Cardiac fibroblast (primary cell): ENCODE measurements at regions not wholly inside any gene's neighbourhood (a gene's known extent, or its start where the extent isn't known, plus 50 kb on each side); places are given as distances from the start of the nearest gene placed in this dataset.

Experiments used
- DNase-seq, 2 donors: peaks; one replicate each; pipeline versions ENCODE4 v3.0.0 to v3.0.0-alpha.2; 2010; ENCODE audit warnings: low read depth in 2 of 2
- H3K4me3 ChIP-seq, 2 donors: replicated peaks in 1 of 2; 1 replicate in 1 of 2; 2 replicates in 1 of 2; pipeline ENCODE4 v1.5.1; 2011; ENCODE audit warnings: low read depth in 2 of 2, low read length in 2 of 2, mild to moderate bottlenecking in 2 of 2, moderate library complexity in 1 of 2
- CTCF ChIP-seq: IDR thresholded peaks from one replicate; pipeline ENCODE4 v1.5.1; 2011; ENCODE audit warnings: low read depth, mild to moderate bottlenecking, low read length, inconsistent platforms

GRCh38 chr17:65381152-65381551, 180.3 kb downstream of the AXIN2 start:
- no peak for TF ChIP-seq CTCF
- DNase-seq: no peak
- no peak overlapping the region for H3K4me3 ChIP-seq

- no peak overlapping the region for H3K4me3 ChIP-seq
- TF ChIP-seq CTCF: no peak
- DNase-seq: no peak
Measured at GRCh38 chr17:65374966-65375365, 186.5 kb downstream of the AXIN2 start.

GRCh38 chr17:65371702-65372101, 189.7 kb downstream of the AXIN2 start:
- H3K4me3 ChIP-seq: no peak overlapping the region
- DNase-seq: no peak
- no peak for TF ChIP-seq CTCF

GRCh38 chr17:65370669-65371131, 190.7 kb downstream of the AXIN2 start:
- peak in 1 of 2 donors; percentile 13 for DNase-seq
- no peak overlapping the region for H3K4me3 ChIP-seq
- no peak for TF ChIP-seq CTCF

GRCh38 chr17:65368341-65368740, 193.1 kb downstream of the AXIN2 start:
- DNase-seq: no peak
- H3K4me3 ChIP-seq: no peak overlapping the region
- TF ChIP-seq CTCF: no peak

- TF ChIP-seq CTCF: no peak
- no peak overlapping the region for H3K4me3 ChIP-seq
- no peak for DNase-seq
Measured at GRCh38 chr17:65366102-65366844, 195.2 kb downstream of the AXIN2 start.

- no peak for DNase-seq
- H3K4me3 ChIP-seq: no peak overlapping the region
- no peak for TF ChIP-seq CTCF
Measured at GRCh38 chr17:65365169-65365568, 196.3 kb downstream of the AXIN2 start.
